ENCODE measurements at regions not wholly inside any gene's neighbourhood (a gene's known extent, or its start where the extent isn't known, plus 50 kb on each side); places are given as distances from the start of the nearest gene placed in this dataset.

DNA sequence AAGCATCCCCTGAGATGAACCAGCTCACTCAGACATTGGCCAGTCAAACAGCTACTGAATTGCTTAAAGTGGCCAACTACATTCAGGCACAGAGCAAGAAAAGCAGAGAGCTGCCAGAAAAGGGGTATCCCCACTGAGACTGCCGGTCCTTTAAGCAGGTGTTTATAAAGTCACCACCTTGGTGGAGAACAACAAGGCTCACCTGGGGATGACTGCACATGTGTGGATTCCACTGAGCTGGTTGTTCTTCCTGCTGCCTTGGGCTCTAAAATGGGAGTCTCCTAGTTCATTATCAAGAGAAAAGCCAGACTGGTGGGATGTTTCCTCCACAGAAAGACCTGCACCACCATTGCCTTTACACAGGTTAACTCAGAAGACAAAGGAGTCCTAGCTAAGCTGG lies 51.8 kb upstream of the IPO5 start:
- TF ChIP-seq, protein P1, sequence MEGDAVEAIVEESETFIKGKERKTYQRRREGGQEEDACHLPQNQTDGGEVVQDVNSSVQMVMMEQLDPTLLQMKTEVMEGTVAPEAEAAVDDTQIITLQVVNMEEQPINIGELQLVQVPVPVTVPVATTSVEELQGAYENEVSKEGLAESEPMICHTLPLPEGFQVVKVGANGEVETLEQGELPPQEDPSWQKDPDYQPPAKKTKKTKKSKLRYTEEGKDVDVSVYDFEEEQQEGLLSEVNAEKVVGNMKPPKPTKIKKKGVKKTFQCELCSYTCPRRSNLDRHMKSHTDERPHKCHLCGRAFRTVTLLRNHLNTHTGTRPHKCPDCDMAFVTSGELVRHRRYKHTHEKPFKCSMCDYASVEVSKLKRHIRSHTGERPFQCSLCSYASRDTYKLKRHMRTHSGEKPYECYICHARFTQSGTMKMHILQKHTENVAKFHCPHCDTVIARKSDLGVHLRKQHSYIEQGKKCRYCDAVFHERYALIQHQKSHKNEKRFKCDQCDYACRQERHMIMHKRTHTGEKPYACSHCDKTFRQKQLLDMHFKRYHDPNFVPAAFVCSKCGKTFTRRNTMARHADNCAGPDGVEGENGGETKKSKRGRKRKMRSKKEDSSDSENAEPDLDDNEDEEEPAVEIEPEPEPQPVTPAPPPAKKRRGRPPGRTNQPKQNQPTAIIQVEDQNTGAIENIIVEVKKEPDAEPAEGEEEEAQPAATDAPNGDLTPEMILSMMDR (IDR thresholded peaks at IDR 0.05) = no peak
- TF ChIP-seq ZNF423 (CRISPR knock-in tag; IDR thresholded peaks at IDR 0.05) (no peak), MYBL2 (CRISPR knock-in tag; IDR thresholded peaks at IDR 0.05) (no peak)
- TF ChIP-seq, protein P2, sequence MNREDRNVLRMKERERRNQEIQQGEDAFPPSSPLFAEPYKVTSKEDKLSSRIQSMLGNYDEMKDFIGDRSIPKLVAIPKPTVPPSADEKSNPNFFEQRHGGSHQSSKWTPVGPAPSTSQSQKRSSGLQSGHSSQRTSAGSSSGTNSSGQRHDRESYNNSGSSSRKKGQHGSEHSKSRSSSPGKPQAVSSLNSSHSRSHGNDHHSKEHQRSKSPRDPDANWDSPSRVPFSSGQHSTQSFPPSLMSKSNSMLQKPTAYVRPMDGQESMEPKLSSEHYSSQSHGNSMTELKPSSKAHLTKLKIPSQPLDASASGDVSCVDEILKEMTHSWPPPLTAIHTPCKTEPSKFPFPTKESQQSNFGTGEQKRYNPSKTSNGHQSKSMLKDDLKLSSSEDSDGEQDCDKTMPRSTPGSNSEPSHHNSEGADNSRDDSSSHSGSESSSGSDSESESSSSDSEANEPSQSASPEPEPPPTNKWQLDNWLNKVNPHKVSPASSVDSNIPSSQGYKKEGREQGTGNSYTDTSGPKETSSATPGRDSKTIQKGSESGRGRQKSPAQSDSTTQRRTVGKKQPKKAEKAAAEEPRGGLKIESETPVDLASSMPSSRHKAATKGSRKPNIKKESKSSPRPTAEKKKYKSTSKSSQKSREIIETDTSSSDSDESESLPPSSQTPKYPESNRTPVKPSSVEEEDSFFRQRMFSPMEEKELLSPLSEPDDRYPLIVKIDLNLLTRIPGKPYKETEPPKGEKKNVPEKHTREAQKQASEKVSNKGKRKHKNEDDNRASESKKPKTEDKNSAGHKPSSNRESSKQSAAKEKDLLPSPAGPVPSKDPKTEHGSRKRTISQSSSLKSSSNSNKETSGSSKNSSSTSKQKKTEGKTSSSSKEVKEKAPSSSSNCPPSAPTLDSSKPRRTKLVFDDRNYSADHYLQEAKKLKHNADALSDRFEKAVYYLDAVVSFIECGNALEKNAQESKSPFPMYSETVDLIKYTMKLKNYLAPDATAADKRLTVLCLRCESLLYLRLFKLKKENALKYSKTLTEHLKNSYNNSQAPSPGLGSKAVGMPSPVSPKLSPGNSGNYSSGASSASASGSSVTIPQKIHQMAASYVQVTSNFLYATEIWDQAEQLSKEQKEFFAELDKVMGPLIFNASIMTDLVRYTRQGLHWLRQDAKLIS (CRISPR knock-in tag; IDR thresholded peaks at IDR 0.05; ENCODE audit: borderline replicate concordance) = no peak
- TF ChIP-seq, protein P3, sequence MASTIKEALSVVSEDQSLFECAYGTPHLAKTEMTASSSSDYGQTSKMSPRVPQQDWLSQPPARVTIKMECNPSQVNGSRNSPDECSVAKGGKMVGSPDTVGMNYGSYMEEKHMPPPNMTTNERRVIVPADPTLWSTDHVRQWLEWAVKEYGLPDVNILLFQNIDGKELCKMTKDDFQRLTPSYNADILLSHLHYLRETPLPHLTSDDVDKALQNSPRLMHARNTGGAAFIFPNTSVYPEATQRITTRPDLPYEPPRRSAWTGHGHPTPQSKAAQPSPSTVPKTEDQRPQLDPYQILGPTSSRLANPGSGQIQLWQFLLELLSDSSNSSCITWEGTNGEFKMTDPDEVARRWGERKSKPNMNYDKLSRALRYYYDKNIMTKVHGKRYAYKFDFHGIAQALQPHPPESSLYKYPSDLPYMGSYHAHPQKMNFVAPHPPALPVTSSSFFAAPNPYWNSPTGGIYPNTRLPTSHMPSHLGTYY (CRISPR knock-in tag; IDR thresholded peaks at IDR 0.05) = no peak
